ENCODE measurements at regions not wholly inside any gene's neighbourhood (a gene's known extent, or its start where the extent isn't known, plus 50 kb on each side); places are given as distances from the start of the nearest gene placed in this dataset.

DNA sequence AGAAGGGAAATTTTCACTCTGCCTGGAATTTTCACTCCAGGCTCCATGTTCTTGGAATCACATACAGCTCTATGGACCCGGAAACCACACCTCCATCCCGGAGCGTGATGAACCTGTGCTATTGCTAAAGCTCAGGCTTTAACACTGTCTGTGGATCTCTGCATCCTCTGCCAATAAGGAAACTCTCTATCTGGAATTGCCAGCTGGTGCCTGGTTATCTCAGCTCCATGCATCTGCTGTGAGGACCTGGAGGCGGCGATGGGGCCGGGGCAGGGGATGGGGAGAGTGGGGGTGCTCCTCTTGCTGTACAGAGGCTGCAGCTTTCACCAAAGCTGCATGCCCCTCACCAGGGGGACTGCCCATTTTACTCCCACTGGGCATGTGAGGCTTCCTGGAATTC is 754.0 kb upstream of the SOX11 start:
- intact Hi-C loops (cut with DNase I; ENCODE audit: low total_unique reads): no loop called here
- no peak for DNase-seq
- H3K4me3 ChIP-seq: no peak overlapping the region

DNA sequence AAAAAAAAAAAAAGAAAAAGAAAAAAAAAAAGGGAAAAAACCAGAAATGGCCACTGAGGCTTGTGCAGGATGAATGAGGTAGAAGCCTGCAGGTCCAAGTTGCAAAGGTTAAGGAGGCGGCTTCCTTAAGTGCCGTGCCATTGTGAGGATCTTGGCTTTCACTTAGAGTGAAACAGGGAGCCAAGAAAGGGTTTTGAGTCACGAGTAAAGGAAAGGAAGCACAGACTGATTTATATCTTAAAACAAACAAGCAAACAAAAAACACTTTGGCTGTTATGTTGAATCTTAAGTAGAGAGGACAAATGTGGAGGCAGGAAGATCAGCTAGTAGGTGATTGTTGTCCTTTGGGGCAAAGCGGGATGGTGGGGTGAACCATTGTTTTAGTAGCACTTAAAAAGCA is 749.7 kb upstream of the SOX11 start:
- no peak overlapping the region for H3K4me3 ChIP-seq
- H3K9me3 ChIP-seq: no peaks in the 10 kb centered on the region
- H3K27me3 ChIP-seq: no peaks in the 10 kb centered on the region
- no peaks in the 10 kb centered on the region for H3K4me1 ChIP-seq
- DNase-seq: no peak
- no peaks in the 10 kb centered on the region for H3K36me3 ChIP-seq
- TF ChIP-seq, protein P1, sequence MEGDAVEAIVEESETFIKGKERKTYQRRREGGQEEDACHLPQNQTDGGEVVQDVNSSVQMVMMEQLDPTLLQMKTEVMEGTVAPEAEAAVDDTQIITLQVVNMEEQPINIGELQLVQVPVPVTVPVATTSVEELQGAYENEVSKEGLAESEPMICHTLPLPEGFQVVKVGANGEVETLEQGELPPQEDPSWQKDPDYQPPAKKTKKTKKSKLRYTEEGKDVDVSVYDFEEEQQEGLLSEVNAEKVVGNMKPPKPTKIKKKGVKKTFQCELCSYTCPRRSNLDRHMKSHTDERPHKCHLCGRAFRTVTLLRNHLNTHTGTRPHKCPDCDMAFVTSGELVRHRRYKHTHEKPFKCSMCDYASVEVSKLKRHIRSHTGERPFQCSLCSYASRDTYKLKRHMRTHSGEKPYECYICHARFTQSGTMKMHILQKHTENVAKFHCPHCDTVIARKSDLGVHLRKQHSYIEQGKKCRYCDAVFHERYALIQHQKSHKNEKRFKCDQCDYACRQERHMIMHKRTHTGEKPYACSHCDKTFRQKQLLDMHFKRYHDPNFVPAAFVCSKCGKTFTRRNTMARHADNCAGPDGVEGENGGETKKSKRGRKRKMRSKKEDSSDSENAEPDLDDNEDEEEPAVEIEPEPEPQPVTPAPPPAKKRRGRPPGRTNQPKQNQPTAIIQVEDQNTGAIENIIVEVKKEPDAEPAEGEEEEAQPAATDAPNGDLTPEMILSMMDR (IDR thresholded peaks at IDR 0.05): no peak
- H3K27ac ChIP-seq: no peak overlapping the region
- intact Hi-C loops (cut with DNase I; ENCODE audit: low total_unique reads): no loop called here

More for the DNA sequence above, 754.0 kb upstream of the SOX11 start:
- Histone ChIP-seq H3K27me3 (no peaks in the 10 kb centered on the region), H3K4me1 (no peaks in the 10 kb centered on the region), H3K36me3 (no peaks in the 10 kb centered on the region), H3K27ac (no peak overlapping the region), H3K9me3 (no peaks in the 10 kb centered on the region)
- TF ChIP-seq, protein P1 (IDR thresholded peaks at IDR 0.05): no peak

DNA sequence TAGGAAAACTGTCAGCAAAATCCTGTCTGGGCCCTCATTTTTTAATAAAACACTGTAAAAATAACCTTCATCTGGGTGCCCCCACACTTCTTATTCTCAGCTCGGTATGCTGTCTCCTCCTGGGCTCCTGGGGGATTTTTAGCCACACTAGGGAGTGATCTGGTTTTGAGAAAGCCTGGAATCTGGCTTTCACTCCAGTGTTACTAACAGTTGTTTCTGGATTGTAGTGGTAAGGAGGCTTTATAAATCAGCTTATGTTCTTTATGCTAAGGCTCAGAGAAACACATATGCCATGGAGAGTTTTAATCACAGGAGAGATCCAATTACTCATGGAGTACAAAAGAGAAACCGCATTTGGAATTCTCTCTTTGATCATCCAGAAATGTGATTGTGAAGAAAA is 744.3 kb upstream of the SOX11 start:
- Histone ChIP-seq H3K27ac (no peak overlapping the region), H3K4me1 (no peaks in the 10 kb centered on the region), H3K9me3 (no peaks in the 10 kb centered on the region), H3K4me3 (no peak overlapping the region), H3K27me3 (no peaks in the 10 kb centered on the region), H3K36me3 (no peaks in the 10 kb centered on the region)
- no peak for DNase-seq
- intact Hi-C loops (cut with DNase I; ENCODE audit: low total_unique reads): no loop called here
- TF ChIP-seq, protein P1 (IDR thresholded peaks at IDR 0.05): no peak

DNA sequence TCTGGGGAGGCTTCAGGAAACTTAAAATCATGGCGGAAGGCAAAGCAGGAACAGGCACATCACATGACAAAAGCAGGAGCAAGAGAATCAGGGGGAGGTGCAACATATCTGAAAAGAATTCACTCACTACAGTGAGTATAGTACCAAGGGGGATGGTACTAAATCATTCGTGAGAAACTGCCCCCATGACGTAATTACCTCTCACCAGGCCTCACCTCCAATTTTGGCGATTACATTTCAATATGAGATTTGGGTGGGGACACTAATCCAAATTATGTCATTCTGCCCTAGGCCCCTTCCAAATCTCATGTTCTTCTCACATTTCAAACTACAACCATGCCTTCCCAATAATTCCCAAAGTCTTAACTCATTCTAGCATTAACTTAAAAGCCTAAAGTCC is 740.8 kb upstream of the SOX11 start:
- intact Hi-C loops (cut with DNase I; ENCODE audit: low total_unique reads): no loop called here

DNA sequence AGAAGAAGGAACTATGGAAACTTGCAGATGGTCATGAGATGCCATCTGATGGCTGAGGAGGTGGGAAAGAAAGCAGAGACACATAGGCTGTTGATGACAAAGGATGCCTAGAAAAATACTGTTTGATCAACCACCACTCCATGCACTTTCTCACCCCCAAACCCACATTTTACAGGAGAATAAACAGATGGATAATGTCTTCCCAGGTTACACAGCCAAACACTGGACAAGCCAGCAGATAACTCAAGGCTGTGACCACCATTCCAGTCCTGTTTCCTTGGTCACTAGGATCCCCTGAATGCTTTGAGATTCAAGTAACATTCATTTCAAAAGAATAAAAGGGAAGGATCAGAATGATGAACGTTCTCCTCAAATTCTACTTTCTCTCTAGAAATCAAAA is 733.0 kb upstream of the SOX11 start:
- H3K27ac ChIP-seq: no peak overlapping the region
- intact Hi-C loops (cut with DNase I; ENCODE audit: low total_unique reads): no loop called here
- no peak overlapping the region for H3K4me3 ChIP-seq
- TF ChIP-seq, protein P1 (IDR thresholded peaks at IDR 0.05): no peak
- no peaks in the 10 kb centered on the region for H3K27me3 ChIP-seq
- H3K4me1 ChIP-seq: no peaks in the 10 kb centered on the region
- DNase-seq: no peak
- no peaks in the 10 kb centered on the region for H3K9me3 ChIP-seq
- no peaks in the 10 kb centered on the region for H3K36me3 ChIP-seq

More for the DNA sequence above, 740.8 kb upstream of the SOX11 start:
- no peaks in the 10 kb centered on the region for H3K9me3 ChIP-seq
- no peaks in the 10 kb centered on the region for H3K27me3 ChIP-seq
- no peaks in the 10 kb centered on the region for H3K4me1 ChIP-seq
- TF ChIP-seq, protein P1 (IDR thresholded peaks at IDR 0.05): no peak
- DNase-seq: no peak
- no peak overlapping the region for H3K4me3 ChIP-seq
- no peak overlapping the region for H3K27ac ChIP-seq
- H3K36me3 ChIP-seq: no peaks in the 10 kb centered on the region

DNA sequence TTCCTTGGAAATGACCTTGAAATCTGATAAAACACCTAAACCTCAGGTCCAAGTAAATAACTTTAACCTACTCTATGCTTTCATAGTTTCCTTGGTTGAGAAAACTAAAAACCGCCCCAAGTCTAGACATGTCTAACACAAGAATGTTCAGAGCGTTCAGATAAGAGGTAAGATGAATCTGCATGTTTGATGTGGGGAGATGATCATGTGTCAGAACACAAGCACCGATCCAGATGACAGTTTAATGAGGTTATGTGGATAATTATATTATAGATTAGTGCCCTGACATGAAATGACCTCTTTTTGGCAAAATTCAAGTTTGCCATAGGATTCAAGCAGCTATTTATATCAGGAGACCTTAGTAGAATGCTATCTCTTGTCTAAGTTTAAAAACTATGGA is 729.8 kb upstream of the SOX11 start:
- DNase-seq: no peak
- H3K27me3 ChIP-seq: no peaks in the 10 kb centered on the region
- TF ChIP-seq, protein P1 (IDR thresholded peaks at IDR 0.05): no peak
- H3K4me3 ChIP-seq: no peak overlapping the region
- no peaks in the 10 kb centered on the region for H3K9me3 ChIP-seq
- no peaks in the 10 kb centered on the region for H3K36me3 ChIP-seq
- intact Hi-C loops (cut with DNase I; ENCODE audit: low total_unique reads): no loop called here
- H3K27ac ChIP-seq: no peak overlapping the region
- no peaks in the 10 kb centered on the region for H3K4me1 ChIP-seq
